ENCODE measurements at regions not wholly inside any gene's neighbourhood (a gene's known extent, or its start where the extent isn't known, plus 50 kb on each side); places are given as distances from the start of the nearest gene placed in this dataset.

DNA sequence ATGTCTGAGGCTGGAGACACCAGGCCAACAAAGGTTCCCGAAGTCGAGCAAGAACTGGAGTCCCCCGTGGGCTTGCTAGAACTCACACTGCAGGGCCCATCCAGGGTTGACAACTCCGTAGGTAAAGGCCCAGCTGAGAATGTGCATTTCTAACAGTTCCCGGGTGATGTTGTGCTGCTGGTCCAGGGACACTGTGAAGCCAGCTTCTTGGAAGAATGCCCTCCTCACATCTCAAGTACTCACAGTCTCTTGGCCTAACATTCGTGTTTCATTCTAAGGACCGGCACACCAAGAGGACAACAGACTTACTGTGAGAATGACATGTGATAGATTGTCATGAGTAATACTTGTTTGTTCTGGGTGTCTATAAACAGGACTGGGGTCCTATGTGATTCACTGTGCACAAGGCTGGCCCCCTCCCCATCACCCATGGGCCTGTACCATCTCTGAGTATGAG, 682.3 kb upstream of the IGFBP3 start:
- no peak overlapping the region for H3K4ac ChIP-seq (replicated peaks; ENCODE audit: insufficient read length, low read depth, low read length)
- FAIRE-seq (no peak), DNase-seq (ENCODE audit: low read depth in 1 of 2, low spot score in 2 of 2) (no peak)
- no peak overlapping the region for H3K9ac ChIP-seq (replicated peaks in 1 of 4; ENCODE audit: extremely low read depth in 1 of 4, low read depth in 3 of 4, low read length in 3 of 4)
- CTCF ChIA-PET (ENCODE audit: partially characterized antibody), result no interaction called here
- H3K23me2 ChIP-seq (ENCODE audit: low read depth, low read length), result no peaks in the 10 kb centered on the region; the same call in 1 of the 2 replicates
- no peaks in the 10 kb centered on the region for H3K36me3 ChIP-seq (ENCODE audit: control insufficient read depth in 2 of 4, insufficient read depth in 4 of 4, low read length in 3 of 4)
- no peaks in the 10 kb centered on the region for H4K20me1 ChIP-seq (replicated peaks in 1 of 2; ENCODE audit: control insufficient read depth in 1 of 2, insufficient read depth in 2 of 2, low read length in 2 of 2)
- no peak overlapping the region for H4K5ac ChIP-seq (ENCODE audit: insufficient read length, low read depth, low read length)
- no peak overlapping the region for H3K56ac ChIP-seq (replicated peaks; ENCODE audit: insufficient read length, low read depth, low read length)
- no peaks in the 10 kb centered on the region for H3K27me3 ChIP-seq (replicated peaks in 1 of 4; ENCODE audit: control insufficient read depth in 3 of 4, extremely low read depth in 1 of 4, insufficient read depth in 3 of 4, low read length in 3 of 4)
- H3K4me1 ChIP-seq (replicated peaks in 1 of 4; ENCODE audit: control insufficient read depth in 3 of 4, insufficient read depth in 4 of 4, low read length in 3 of 4), result no peaks in the 10 kb centered on the region
- H2BK20ac ChIP-seq (ENCODE audit: low read length), result no peak overlapping the region
- no peak overlapping the region for H2AFZ ChIP-seq (ENCODE audit: low read length)
- H2BK5ac ChIP-seq (ENCODE audit: low read depth, low read length), result no peak overlapping the region
- POLR2A ChIA-PET (ENCODE audit: partially characterized antibody), result no interaction called here
- H2BK120ac ChIP-seq (replicated peaks; ENCODE audit: low read depth, low read length), result no peak overlapping the region
- H3K18ac ChIP-seq (ENCODE audit: extremely low read depth, low read length), result no peak overlapping the region
- no peak overlapping the region for H2BK15ac ChIP-seq (ENCODE audit: low read length)
- no peaks in the 10 kb centered on the region for H3K79me1 ChIP-seq (ENCODE audit: low read depth, low read length)
- H3K27ac ChIP-seq (ENCODE audit: low read depth, low read length), result no peak overlapping the region
- no peak overlapping the region for H2AK5ac ChIP-seq (ENCODE audit: low read depth, low read length)
- H3K79me2 ChIP-seq (ENCODE audit: control insufficient read depth in 1 of 2, insufficient read depth in 2 of 2, low read length in 2 of 2), result no peaks in the 10 kb centered on the region
- H3K23ac ChIP-seq (ENCODE audit: insufficient read length), result no peak overlapping the region
- H3K4me3 ChIP-seq (ENCODE audit: extremely low read depth in 1 of 4, insufficient read depth in 2 of 4, low read depth in 3 of 4, low read length in 4 of 4), result no peak overlapping the region
- WGBS, 2 experiments (ENCODE audit: extremely low coverage in 1 of 2, insufficient coverage in 1 of 2, insufficient read length in 1 of 2, insufficient replicate concordance in 2 of 2, low coverage in 1 of 2, low lambda C conversion rate in 2 of 2, missing lambda C conversion rate in 1 of 2), result 90% methylated on average over 7 of the region's 7 CpGs; no CpG with 5 or more reads in 1 of the 2 experiments
- no peak overlapping the region for H3K4me2 ChIP-seq (ENCODE audit: insufficient read depth in 1 of 2, low read depth in 2 of 2, low read length in 2 of 2)
- no peak overlapping the region for H4K8ac ChIP-seq (ENCODE audit: extremely low read depth, insufficient read depth, low read length)
- H3K9me3 ChIP-seq (ENCODE audit: insufficient read depth in 2 of 2, low read depth in 1 of 2, low read length in 1 of 2), result no peaks in the 10 kb centered on the region
- H2BK12ac ChIP-seq (ENCODE audit: low read depth, low read length), result no peak overlapping the region
- H4K91ac ChIP-seq (replicated peaks; ENCODE audit: insufficient read length, low read length), result no peak overlapping the region
- H3K14ac ChIP-seq (ENCODE audit: insufficient read length), result no peak overlapping the region
- TF ChIP-seq BCL11A (IDR thresholded peaks at IDR 0.05; ENCODE audit: low read depth in 2 of 2, low read length in 2 of 2) (no peak), CHD2 (IDR thresholded peaks at IDR 0.05; ENCODE audit: low read length) (no peak), TBP (IDR thresholded peaks at IDR 0.05; ENCODE audit: low read depth, low read length) (no peak), SRF (IDR thresholded peaks at IDR 0.05; ENCODE audit: low read depth, low read length) (no peak), ZNF274 (IDR thresholded peaks at IDR 0.05; ENCODE audit: borderline replicate concordance, extremely low read depth, low read length) (no peak), KDM4A (IDR thresholded peaks at IDR 0.05; ENCODE audit: low read depth, low read length, severe bottlenecking) (no peak), BRCA1 (IDR thresholded peaks at IDR 0.05; ENCODE audit: low read depth, low read length) (no peak)
- TF ChIP-seq, protein P1, sequence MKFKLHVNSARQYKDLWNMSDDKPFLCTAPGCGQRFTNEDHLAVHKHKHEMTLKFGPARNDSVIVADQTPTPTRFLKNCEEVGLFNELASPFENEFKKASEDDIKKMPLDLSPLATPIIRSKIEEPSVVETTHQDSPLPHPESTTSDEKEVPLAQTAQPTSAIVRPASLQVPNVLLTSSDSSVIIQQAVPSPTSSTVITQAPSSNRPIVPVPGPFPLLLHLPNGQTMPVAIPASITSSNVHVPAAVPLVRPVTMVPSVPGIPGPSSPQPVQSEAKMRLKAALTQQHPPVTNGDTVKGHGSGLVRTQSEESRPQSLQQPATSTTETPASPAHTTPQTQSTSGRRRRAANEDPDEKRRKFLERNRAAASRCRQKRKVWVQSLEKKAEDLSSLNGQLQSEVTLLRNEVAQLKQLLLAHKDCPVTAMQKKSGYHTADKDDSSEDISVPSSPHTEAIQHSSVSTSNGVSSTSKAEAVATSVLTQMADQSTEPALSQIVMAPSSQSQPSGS (IDR thresholded peaks at IDR 0.05; ENCODE audit: low read length), result no peak
- TF ChIP-seq, protein P2, sequence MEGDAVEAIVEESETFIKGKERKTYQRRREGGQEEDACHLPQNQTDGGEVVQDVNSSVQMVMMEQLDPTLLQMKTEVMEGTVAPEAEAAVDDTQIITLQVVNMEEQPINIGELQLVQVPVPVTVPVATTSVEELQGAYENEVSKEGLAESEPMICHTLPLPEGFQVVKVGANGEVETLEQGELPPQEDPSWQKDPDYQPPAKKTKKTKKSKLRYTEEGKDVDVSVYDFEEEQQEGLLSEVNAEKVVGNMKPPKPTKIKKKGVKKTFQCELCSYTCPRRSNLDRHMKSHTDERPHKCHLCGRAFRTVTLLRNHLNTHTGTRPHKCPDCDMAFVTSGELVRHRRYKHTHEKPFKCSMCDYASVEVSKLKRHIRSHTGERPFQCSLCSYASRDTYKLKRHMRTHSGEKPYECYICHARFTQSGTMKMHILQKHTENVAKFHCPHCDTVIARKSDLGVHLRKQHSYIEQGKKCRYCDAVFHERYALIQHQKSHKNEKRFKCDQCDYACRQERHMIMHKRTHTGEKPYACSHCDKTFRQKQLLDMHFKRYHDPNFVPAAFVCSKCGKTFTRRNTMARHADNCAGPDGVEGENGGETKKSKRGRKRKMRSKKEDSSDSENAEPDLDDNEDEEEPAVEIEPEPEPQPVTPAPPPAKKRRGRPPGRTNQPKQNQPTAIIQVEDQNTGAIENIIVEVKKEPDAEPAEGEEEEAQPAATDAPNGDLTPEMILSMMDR (IDR thresholded peaks at IDR 0.05; ENCODE audit: control extremely low read depth in 1 of 3, insufficient read depth in 1 of 3, low read depth in 1 of 3, low read length in 3 of 3), result no peak
- TF ChIP-seq, protein P3, sequence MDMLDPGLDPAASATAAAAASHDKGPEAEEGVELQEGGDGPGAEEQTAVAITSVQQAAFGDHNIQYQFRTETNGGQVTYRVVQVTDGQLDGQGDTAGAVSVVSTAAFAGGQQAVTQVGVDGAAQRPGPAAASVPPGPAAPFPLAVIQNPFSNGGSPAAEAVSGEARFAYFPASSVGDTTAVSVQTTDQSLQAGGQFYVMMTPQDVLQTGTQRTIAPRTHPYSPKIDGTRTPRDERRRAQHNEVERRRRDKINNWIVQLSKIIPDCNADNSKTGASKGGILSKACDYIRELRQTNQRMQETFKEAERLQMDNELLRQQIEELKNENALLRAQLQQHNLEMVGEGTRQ (IDR thresholded peaks at IDR 0.05; ENCODE audit: low read length), result no peak

Measured in H1 (cell line).